GM19328 (cell line): ENCODE measurements at regions not wholly inside any gene's neighbourhood (a gene's known extent, or its start where the extent isn't known, plus 50 kb on each side); places are given as distances from the start of the nearest gene placed in this dataset.
"Not testable (repeated sequence)": the region's sequence is repeated elsewhere in the genome, so short reads cannot be mapped to it uniquely, and the experiment has no call there.

Experiments
- ATAC-seq: cut with Tn5 transposase; IDR thresholded peaks from one replicate; pipeline ENCODE4 v1.9.1; 2021; ENCODE audit warnings: mild to moderate bottlenecking, moderate library complexity; ENCODE audit not compliant: unreplicated experiment

DNA sequence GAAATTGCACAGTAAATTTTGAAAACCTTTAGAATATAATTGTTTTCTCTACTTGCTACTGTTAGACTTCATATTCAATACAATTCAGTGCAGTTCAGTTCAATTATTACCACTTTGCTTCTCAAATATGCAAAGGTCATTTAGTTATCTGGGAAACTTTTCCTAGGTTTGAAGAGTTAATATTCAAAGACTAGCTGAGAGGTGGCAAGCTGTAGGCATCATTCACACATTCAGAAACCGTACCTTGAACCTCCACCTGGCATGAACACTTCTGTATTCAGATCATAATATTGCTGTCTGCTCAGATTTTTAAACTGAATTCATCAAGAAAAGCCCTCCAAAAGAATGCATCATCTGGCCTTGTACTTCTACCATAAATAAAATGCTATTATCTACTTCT lies 162.1 kb upstream of the PCSK5 start:
- ATAC-seq: no peak

DNA sequence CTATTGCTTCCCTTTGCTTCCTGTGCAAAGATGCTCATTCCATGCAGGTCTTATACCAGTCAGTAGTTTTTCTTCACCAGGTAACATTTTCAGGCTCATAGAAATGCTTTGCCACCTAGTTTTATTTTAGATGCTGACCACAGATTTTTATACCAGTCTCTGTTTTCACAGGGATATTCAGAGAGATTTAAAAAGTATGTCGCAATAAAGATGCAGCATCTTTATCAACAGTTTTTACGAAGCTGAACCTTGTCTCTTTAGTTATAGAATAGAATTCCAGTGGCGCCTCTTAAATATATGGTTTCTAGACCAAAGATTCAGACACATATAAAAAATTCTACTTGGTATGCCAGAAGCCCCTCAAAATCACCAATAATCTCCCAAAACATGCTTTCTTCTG lies 155.7 kb upstream of the PCSK5 start:
- no peak for ATAC-seq

DNA sequence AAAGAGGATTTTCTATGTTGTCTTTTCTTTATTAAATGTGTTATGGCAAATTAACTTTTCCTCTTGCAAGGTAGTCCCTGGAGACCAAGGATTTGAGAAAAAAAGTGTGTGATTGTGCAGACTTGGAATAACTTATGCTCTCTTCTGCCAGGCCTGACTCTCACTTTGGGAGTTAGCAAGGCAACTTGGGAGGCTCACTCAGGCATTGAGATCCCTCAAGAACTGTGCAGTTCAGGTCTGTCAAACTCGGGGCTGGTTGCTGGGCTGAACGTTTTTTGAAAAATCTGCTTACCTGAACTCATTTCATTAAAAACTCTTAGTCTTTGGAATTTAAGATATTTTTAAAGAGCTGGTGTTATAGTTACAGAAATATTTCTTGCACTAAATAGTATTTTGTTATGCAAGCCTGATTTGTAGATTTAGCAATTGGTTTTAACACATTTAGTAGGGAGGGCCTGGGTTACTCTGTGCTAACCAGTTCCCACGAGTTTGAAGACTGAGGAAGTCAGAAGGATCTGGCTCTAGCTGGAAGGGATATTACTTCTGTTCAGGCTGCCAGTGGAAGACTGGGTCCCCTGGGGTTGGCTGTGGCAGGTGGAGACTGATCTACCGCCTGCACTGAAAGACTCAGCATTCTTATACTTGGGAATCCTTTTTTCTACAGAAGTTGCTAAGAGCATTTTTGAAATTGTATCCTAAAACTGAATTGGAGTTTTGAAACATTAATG lies 150.4 kb upstream of the PCSK5 start:
- ATAC-seq: no peak

DNA sequence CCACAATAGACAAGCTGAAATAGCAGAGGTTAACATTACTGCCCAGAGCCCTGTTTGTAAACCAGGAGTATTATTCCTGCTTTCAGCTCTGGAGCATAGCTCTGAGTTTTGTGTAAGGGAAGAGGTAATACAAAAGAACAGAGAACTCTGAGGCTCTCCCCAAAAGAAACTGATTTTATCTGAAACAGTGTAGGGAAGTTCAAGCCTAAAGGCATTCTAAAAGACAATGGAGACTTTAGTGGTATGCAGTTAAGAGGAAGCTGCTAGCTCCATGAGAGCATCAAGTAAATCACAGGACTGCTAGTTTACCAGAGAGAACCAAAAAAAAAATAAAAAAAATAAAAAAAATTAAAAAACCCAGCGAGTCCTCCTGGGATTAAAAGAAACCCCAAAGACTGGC lies 146.6 kb upstream of the PCSK5 start:
- ATAC-seq: no peak

DNA sequence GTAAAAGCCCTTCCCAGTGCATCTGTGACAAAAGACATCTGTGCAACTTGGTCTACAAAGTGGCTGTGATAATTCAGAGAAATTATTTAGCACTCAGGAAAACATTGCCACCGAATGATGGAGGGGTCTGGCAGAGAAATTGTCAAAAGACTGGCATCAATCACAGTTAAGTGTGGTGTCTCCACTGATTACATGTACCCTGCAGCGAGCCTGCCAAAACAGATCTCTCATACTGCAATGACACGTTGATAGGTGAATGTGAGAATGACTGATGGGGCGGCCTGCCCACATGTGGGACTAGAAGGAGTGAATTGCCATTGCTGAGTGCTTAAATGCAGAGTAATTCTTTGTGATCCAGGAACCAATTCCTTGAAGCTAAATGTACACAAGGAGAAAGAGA lies 136.4 kb upstream of the PCSK5 start:
- ATAC-seq: no peak

DNA sequence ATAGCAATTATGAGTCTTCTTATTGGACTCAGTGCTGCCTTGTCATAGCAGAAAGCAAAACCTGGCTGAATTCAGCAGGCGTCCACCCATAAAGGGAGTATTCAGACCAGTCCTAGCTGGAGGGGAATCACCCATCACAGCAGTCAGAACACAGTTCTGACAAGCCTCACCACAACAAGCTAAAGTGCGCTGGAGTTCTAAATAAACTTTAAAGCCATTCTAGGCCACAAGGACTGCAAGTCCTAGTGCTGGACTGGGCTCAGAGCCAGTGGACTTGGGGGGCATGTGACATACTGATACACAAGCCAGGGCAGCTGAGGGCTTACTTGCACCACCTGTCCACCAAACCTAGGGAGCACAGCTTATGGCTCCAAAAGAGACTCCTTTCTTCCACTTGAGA lies 115.3 kb upstream of the PCSK5 start:
- ATAC-seq: no peak

DNA sequence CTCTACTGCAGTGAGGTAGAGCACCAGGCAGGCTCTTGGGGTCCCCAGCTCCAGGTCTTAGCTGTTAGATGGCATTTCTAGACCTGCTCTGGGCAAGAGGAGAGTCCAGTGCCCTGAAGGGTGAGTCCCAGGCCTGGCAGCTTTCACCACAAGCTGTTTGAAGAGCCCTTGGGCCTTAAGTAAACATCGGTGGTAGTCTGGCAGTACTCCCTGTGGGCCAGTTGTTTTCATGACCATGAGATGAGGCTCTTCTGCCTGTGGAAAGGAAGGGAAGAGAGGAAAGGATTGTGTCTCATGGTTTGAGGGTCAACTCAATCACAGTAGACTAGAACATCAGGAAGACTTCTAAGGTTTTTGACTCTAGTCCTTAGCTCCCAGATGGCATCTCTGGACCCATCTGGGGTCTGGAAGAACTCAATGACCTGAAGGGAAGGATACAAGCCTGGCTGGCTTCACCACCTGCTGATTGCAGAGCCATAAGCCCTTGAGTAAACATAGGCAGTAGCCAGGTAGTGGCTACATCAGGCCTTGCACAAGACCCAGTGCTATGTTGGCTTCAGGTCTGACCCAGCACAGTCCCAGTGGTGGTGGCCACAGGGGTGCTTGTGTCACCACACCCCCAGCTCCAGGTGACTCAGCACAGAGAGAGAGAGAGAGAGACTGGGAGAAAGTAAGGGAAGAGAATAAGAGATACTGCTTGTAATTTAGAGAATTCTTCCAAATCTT lies 114.3 kb upstream of the PCSK5 start:
- no peak for ATAC-seq

DNA sequence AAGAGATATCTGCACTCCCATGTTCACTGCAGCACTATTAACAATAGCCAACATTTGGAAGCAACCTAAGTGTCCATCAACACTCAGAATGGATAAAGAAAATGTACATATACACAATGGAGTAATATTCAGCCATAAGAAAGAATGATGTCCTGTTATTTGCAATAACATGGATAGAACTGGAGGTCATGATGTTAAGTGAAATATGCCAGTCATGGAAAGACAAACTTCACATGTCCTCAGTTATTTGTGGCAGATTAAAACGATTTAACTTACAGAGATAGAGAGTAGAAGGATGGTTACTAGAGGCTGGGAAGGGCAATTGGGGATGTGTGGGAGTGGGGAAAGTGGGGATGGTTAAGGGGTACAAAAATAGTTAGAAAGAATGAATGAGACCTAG lies 110.3 kb upstream of the PCSK5 start:
- no peak for ATAC-seq

DNA sequence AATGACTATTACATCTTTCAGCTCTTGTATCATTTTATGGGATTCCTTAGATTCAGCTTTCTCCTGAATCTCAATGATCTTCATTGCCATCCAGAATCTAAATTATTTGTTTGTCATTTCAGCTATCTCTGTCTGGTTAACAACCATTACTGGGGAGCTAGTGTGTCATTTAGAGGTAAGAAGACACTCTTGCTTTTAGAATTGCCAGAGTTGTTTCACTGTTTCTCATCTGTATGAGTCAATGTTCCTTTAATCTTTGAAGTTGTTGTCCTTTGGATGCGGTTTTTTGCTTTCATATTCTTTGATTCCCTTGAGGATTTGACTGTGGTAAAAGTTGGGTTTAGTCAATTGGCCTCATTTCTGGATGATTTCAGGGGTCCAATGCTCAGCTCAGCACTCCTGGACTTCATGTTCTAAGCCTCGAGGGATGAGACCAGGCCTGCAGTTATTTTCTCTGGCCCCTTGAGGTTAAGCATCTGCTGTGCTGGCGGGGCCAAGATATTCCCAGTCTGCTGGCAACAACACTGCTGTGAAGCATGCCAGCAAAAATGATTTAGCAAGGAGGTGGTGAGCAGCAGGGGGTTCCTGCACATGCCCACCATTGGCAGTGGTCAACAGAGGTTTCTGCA lies 102.4 kb upstream of the PCSK5 start:
- no peak for ATAC-seq

DNA sequence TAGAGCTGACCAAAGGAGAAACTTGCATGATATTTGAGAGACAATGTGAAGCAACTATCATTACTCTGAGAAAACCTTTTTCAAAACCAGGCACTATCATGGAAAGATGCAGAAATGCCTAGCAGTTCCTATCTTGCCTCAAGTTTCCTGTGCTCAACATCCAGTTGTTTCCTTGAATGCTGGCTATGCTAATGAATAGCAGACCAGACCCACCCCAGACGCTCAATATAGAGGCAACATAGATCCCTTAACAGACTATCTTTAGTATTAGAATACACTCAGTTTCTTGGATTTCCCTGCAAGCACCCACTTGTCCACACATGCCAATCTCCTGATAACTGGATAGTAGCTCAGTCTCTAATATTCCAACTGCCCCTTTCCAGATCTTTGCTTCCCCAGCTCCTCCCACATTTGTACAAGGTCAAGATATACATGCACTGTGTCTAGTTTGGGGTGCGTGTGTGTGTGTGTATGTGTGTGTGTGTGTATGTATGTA lies 93.3 kb upstream of the PCSK5 start:
- no peak for ATAC-seq

DNA sequence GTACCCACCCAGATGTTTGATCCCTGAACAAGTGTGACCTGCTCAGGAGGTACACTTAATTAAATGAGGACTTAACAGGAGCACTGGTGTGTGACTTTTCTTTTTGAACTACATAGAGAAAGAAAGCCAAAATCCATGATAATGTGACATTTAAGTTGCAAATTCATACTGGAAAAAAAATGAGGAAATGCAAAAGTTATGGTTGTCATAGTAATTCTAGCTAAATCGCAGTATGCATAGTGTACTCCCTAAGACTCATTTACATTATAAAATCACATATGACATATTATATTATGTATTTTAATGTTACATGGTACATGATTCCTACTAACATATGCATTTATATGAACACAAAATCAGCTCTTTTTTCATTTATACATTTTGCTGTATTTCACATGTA lies 92.0 kb upstream of the PCSK5 start:
- no peak for ATAC-seq

DNA sequence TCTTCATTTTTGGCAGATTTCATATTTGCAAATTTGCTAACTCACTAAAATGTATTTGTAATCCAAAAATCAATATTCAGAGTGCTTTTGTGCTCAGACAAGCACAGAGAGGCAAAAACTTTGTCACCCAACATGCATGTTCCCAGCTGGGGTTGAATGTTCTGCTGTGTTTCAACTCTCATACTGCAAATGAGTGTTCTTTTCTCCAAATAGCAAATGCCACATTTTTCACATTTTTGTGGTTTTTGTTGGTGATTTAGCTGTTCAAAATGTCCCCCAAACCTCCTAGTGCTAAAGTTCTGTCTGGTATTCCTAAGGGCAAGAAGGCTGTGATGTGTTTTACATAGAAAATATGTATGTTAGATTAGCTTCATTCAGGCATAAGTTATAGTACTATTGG lies 87.3 kb upstream of the PCSK5 start:
- no peak for ATAC-seq

DNA sequence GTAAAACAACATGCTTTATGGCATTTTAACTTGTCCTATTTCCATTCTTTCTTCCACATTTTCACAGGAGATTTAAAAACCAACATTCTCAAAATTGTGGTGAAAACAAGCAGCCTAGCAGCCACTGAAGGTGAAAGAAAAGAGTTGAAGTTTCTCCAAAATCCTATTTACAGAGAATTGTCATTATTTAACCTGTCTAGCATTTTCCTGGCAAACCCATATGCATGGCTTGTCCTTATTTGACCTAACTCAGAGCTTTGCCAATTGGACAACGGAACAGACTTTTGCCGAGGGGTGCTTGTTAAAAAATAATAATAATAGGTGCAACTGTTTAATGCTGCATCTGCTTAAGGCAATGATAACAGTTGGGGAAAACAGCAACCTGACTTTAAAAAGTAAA lies 80.4 kb upstream of the PCSK5 start:
- no peak for ATAC-seq

DNA sequence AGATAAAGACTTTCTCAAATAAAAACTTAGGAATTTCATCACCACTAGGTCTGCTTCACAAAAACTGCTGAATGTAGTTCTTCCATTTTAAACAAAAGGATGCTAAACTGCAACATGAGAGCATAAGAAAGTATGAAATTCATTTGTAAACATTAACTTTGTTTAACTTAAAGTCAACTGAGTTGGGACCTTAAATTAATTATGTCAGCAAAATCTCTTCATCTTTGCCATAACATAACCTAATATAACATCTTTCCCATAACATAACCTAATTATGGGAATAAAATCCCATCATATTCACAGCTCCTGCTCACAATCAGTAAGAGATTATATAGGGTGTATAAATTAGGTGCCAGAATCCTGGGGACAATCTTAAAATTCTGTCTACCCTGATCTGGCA lies 78.8 kb upstream of the PCSK5 start:
- no peak for ATAC-seq

DNA sequence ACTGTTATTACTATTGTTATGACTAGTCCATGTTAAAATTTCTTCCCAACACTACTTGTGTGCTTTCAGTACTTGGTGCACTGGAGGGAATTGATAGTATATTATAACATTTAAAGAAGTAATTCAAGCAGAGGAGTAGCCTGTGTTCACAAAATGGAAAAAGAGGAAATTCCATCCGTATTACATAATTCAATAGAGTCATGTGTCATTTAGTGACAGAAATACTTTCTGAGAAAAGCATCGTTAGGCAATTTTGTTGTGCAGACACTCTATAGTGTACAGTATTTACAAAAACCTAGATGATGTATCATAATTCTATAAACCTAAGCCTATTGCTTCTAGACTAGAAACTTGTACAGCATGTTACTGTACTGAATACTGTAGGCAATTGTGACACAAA lies 78.3 kb upstream of the PCSK5 start:
- ATAC-seq: no peak

DNA sequence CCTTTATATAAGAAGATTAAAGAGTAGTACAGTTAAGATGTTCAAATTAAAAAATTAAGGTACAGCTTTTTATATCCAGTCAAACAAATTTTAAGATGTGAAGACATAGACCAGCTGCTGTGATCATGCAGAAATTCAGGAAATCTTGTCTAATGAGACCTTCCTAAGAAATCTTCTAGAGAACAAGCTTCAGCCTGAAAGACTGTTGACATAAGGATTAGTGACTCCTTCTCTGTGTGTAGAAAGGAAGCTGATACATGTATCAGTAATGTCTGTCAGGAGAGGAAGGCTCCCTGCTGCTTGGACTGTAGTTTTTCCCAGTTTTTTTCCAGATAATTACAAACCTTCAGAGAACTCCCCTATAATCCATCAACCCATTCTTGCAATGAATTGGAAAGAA lies 75.8 kb upstream of the PCSK5 start:
- ATAC-seq: no peak

DNA sequence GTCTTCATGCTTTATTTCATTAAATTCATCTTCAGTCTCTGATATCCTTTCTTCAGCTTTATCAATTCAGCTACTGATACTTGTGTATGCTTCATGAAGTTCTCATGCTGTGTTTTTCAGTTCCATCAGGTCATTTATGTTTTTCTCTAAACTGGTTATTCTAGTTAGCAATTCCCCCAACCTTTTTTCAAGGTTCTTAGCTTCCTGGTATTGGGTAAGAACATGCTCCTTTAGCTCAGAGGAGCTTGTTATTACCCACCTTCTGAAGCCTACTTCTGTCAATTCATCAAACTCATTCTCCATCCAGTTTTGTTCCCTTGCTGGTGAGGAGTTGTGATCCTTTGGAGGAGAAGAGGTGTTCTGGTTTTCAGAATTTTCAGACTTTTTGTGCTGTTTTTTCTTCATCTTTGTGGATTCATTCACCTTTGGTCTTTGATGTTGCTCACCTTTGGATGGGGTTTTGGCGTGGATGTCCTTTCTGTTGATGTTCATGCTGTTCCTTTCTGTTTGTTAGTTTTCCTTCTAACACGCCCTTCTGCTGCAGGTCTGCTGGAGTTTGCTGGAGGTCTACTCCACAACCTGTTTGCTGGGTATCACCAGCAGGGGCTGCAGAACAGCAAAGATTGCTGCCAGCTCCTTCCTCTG lies 69.9 kb upstream of the PCSK5 start:
- ATAC-seq: not testable (repeated sequence)

DNA sequence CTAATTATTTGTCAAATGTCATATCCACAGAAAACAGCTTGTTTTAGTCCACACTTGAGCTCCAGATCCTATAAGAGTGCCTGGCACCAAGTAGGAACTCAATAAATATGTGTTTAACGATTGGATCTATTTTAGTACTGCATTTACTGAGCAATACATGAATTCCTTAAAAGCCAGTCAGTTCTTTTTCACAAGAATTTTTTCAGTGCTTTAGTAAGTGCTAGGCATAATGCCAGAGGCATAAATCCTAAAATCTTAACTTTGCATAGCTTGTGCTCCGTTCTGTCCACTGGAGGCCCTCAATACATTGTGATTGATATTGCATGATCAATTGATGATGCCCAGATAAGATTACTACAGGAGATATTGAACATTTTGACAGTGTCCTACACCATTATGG lies 67.3 kb upstream of the PCSK5 start:
- ATAC-seq: no peak

DNA sequence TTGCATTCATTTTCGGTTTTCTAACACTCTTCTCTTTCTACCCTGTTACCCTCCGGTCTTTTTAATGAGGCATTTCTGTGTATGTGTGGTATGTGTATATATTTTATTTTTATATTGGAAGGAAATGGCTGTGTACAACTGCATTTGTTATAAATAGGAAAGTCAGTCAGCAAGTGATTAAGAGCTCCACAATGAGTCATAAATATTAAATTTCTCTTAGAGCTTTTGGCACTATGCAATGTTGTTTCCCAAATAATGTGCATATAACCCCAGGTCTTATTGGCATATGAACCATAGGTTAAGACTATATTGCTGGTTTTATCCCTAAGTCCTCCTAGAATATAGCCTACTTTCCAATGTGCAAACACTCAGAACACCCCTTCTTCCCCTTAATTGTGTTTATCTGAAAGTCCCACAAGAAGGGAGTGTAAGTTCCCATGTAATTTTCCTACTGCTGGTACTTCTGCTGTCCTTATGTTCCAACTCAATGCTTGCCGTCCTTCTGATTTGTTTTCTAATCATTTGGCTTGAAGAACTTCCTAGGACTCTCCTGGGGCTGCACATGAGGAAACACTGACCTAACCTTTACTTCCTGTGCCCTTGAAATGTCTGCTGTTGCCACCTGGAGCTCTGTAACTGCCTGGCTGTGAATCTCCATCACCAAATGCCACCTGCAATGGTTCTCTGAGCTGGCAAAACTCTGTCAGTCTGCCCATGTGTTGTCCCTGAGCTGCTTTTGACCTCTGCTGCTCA lies 65.5 kb upstream of the PCSK5 start:
- ATAC-seq: no peak

DNA sequence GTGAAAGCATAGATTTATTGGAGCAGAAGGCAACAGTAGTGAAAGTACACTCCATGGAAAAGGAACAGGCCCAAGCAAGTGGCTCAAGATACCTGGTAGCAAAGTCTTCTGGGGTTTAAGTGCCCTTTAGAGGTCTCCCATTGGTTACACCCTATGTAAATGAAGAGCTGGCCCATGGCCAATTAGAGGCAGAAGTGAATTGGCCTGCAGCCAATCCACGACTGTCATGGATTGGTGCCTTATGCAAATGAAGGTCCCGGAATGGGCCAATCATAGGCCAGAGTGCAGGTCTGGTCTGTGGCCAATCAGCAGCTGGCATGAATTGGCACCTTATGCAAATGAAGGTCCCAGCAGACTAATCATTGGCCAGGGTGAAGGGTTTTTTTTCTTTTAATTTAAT lies 64.2 kb upstream of the PCSK5 start:
- no peak for ATAC-seq

DNA sequence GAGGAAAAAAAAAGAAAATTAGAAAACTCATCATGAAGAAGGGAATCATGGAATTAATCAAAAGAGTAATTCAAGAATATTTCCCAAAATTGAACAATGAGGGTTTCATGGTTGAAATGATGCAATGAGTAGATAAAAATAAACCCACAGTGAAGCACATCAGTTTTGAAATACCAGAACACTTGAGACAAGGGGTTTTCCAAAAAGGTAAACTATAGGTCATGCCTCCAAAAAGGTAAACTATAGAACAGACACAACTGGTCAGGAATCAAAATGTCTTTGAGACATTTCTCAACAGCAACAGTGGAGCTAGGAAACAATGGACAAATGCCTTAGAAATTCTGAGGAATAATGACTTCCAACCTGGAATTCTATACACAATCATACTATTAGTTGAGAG lies 60.2 kb upstream of the PCSK5 start:
- ATAC-seq: no peak
